PC-9 (cell line): ENCODE measurements at regions not wholly inside any gene's neighbourhood (a gene's known extent, or its start where the extent isn't known, plus 50 kb on each side); places are given as distances from the start of the nearest gene placed in this dataset.

Experiments
- EZH2 ChIP-seq: fragments of 200-600 bp; sonication (generic); IDR thresholded peaks from 2 replicates; pipeline ENCODE4 v1.8.0; 2017; ENCODE audit warnings: antibody characterized with exemption, low read depth
- TF ChIP-seq, protein P1 (sequence below): fragments of 200-600 bp; sonication (generic); conservative IDR thresholded peaks from 2 replicates; pipeline ENCODE4 v1.6.1; 2017; ENCODE audit warnings: mixed run types, antibody characterized with exemption, mild to moderate bottlenecking, moderate library complexity

DNA sequence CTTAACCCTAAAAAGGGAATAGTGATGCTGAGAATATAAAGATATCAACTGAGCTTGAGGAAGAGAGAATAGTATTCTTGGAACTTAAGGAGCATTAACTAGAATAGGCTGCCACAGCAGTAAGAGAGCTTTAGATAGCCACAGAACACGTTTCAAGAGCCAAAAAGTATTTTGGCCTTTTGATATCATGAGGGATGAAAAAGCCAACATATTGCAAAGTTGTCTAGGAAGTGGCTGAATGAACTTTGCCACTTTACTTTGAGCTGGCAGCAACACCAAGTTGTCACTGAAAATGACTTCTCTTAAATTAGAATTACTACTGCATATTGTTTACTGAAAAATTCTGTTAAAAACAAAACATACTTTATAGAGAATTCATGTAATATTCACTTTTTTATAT lies 1476.2 kb downstream of the MRPL39 start:
- TF ChIP-seq, protein P1, sequence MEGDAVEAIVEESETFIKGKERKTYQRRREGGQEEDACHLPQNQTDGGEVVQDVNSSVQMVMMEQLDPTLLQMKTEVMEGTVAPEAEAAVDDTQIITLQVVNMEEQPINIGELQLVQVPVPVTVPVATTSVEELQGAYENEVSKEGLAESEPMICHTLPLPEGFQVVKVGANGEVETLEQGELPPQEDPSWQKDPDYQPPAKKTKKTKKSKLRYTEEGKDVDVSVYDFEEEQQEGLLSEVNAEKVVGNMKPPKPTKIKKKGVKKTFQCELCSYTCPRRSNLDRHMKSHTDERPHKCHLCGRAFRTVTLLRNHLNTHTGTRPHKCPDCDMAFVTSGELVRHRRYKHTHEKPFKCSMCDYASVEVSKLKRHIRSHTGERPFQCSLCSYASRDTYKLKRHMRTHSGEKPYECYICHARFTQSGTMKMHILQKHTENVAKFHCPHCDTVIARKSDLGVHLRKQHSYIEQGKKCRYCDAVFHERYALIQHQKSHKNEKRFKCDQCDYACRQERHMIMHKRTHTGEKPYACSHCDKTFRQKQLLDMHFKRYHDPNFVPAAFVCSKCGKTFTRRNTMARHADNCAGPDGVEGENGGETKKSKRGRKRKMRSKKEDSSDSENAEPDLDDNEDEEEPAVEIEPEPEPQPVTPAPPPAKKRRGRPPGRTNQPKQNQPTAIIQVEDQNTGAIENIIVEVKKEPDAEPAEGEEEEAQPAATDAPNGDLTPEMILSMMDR: no peak
- no peak for TF ChIP-seq EZH2
